HAP-1 (cell line): ENCODE measurements at regions not wholly inside any gene's neighbourhood (a gene's known extent, or its start where the extent isn't known, plus 50 kb on each side); places are given as distances from the start of the nearest gene placed in this dataset.

Experiments used
- DNase-seq, 2 experiments: peaks; one replicate each; pipeline ENCODE4 v3.0.0-alpha.2; 2016 to 2020; ENCODE audit warnings: low spot score in 2 of 2
- H3K27me3 ChIP-seq: fragments of 250-450 bp; sonication (Bioruptor Pico); 2 replicates; pipeline ENCODE4 v1.5.1; 2020; ENCODE audit warnings: low read depth, mild to moderate bottlenecking, moderate library complexity
- H3K36me3 ChIP-seq: fragments of 250-450 bp; sonication (Bioruptor Pico); replicated peaks from 2 replicates; pipeline ENCODE4 v1.5.1; 2020; ENCODE audit warnings: mild to moderate bottlenecking
- H3K4me1 ChIP-seq: fragments of 250-450 bp; sonication (Bioruptor Pico); 2 replicates; pipeline ENCODE4 v1.5.1; 2020; ENCODE audit warnings: mild to moderate bottlenecking
- H3K4me3 ChIP-seq: fragments of 250-450 bp; sonication (Bioruptor Pico); 2 replicates; pipeline ENCODE4 v1.5.1; 2020; ENCODE audit warnings: mild to moderate bottlenecking, moderate library complexity
- H3K9me3 ChIP-seq: fragments of 250-450 bp; sonication (Bioruptor Pico); 2 replicates; pipeline ENCODE4 v1.5.1; 2020; ENCODE audit warnings: mild to moderate bottlenecking, moderate library complexity
- in situ Hi-C: fragments of 300-500 bp; cut with MboI; formaldehyde crosslinking; loops from 3 replicates; pipeline ENCODE4 v1.14.3; 2020; ENCODE audit warnings: low sequenced_read_pairs, inconsistent platforms, mixed read lengths

DNA sequence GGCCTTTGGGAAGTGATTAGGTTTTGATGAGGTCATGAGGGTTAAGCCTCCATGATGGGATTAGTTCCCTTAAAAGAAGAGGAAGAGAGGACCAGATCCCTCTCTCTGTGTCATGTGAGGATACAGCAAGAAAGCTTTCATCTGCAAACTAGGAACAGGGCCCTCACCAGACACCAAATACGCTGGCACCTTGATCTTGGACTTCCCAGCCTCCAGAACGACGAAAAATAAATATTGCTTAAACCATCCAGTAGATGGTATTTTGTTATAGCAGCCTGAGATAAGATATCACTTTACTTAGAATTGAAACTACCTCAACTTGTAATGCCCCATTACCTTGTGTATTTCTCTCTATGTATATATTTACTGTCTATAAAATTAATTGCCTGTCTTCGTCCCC is 65.4 kb upstream of the NNAT start:
- no peaks in the 10 kb centered on the region for H3K4me1 ChIP-seq
- H3K4me3 ChIP-seq = no peak overlapping the region
- peaks cover 9% of the 10 kb centered on the region; the same call in 1 of the 2 replicates for H3K9me3 ChIP-seq
- no peak for DNase-seq
- no peaks in the 10 kb centered on the region for H3K36me3 ChIP-seq
- in situ Hi-C loops = no loop called here
- 0 out of 2 replicates have a peak, but pooled peaks cover 3% of the 10 kb centered on the region for H3K27me3 ChIP-seq

DNA sequence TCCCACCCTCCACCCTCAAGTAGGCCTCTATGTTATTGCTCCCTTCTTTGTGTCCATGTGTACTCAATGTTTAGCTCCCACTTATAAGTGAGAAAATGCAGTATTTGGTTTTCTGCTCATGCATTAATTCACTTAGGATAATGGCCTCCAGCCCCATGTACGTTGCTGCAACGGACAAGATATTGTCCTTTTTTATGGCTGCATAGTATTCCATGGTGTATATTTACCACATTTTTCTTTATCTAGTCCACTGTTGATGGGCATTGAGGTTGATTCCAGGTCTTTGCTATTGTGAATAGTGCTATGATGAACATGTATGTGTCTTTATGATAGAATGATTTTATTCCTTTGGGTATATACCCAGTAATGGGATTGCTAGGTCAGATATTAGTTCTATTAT is 64.1 kb upstream of the NNAT start:
- Histone ChIP-seq H3K4me3 (no peak overlapping the region), H3K9me3 (peaks cover 9% of the 10 kb centered on the region; the same call in 1 of the 2 replicates), H3K4me1 (no peaks in the 10 kb centered on the region), H3K27me3 (0 out of 2 replicates have a peak, but pooled peaks cover 3% of the 10 kb centered on the region), H3K36me3 (no peaks in the 10 kb centered on the region)
- in situ Hi-C loops = no loop called here
- no peak for DNase-seq

DNA sequence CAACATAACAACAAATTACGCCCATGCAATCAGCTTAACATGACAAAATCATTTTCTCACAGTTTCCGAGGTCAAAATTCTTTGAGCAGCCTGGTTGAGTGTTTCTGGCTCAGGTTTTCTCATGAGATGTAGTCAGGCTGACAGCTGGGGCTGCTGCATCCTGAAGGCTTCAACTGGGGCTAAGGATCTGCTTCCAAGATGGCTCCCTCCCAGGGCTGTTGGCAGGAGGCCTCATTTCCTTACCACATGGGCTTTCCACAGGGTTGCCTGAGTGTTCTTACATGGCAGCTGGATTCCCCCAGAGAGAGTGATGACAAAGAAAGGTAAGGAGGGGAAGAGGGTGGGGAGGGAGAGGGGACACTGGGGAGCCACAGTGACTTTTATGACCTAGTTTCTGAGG is 63.1 kb upstream of the NNAT start:
- peaks cover 9% of the 10 kb centered on the region for H3K9me3 ChIP-seq
- in situ Hi-C loops = no loop called here
- no peak for DNase-seq

DNA sequence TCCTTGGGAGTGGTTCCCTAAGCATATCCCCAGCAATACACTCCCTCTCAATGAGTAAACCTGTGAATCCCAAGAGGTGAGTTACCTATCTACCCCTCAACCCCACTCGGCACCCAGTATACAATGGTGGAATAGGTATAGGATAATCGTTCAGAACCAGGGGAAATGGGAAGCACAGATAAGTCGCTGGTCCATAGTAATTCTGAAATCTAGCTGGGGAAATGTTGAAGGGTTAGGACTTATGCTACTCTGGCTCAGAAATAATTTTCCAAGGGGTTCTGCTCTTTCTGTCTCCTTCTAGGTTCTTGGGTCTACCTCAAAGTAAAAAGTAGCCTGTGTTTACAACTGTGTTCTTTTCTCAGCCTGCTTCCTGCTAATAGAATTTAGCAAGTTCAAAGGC is 62.3 kb upstream of the NNAT start:
- DNase-seq = no peak
- Histone ChIP-seq H3K9me3 (peaks cover 9% of the 10 kb centered on the region), H3K4me3 (no peak overlapping the region), H3K27me3 (no peaks in the 10 kb centered on the region), H3K4me1 (peaks cover 4% of the 10 kb centered on the region), H3K36me3 (no peaks in the 10 kb centered on the region)
- in situ Hi-C loops = no loop called here

More for the DNA sequence above, 63.1 kb upstream of the NNAT start:
- Histone ChIP-seq H3K27me3 (0 out of 2 replicates have a peak, but pooled peaks cover under 1% of the 10 kb centered on the region), H3K36me3 (no peaks in the 10 kb centered on the region), H3K4me1 (peaks cover 4% of the 10 kb centered on the region), H3K4me3 (no peak overlapping the region)

DNA sequence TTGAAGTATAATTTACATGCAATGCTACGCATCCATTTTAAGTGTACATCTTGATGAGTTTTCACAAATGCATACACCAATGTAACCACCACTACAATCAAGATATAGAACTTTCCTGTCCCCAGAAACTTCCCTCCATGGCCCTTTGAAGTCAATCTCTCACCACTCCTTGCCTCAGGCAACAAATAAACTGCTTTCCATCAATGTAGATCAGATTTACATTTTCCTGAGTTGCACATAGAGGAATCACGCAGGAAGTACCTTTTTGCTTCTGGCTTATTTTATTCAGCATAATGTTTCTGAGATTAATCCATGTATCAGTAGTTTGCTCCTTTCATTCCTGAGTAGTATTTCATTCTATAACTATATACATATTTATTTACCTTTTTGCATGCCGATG is 59.6 kb upstream of the NNAT start:
- no peaks in the 10 kb centered on the region for H3K36me3 ChIP-seq
- peaks cover 4% of the 10 kb centered on the region for H3K4me1 ChIP-seq
- H3K4me3 ChIP-seq = no peak overlapping the region
- DNase-seq = peak; percentile 13 to 23
- no peaks in the 10 kb centered on the region for H3K27me3 ChIP-seq
- peaks cover 5% of the 10 kb centered on the region for H3K9me3 ChIP-seq
- in situ Hi-C loops = no loop called here

DNA sequence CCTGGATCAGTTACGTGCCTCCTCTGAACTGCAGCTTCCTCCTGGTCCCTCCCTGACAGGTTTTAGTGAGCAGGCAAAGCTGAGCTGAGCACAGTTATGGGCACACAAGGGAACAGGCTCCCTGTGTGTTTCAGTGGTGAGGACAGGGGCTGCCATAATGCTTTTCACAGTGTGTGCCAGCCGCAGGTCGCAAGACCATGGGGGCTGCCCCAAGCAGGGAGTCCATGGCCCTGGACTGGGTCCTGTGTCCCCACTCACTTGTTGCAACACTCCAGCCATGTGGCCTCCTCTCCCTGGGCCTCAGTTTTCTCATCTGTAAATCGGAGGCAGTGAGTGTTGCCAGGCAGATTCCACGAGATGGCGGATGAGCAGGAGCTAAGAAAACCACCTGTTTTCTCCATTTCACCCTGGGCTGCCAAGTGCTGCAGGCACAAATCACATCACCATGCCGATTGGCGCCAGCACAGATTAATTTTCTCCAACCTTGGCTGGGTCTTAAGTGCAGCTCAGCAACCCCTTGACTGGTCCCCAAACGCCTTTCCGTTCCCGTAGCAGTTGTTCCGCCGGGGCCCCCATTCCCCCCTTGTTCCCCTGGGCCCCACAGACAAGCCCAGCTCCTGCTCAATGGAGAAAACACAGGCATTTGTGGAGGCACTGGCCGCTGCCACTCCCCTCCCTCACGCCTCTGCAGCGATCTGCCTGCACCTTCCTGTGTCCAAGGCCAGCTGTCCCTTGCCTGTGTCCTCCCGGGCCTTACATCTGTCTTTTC is 57.1 kb upstream of the NNAT start:
- no peaks in the 10 kb centered on the region for H3K27me3 ChIP-seq
- no peaks in the 10 kb centered on the region; the same call in 1 of the 2 replicates for H3K9me3 ChIP-seq
- in situ Hi-C loops = no loop called here
- DNase-seq = no peak
- H3K4me1 ChIP-seq = peaks cover 4% of the 10 kb centered on the region
- no peak overlapping the region for H3K4me3 ChIP-seq
- H3K36me3 ChIP-seq = no peaks in the 10 kb centered on the region

DNA sequence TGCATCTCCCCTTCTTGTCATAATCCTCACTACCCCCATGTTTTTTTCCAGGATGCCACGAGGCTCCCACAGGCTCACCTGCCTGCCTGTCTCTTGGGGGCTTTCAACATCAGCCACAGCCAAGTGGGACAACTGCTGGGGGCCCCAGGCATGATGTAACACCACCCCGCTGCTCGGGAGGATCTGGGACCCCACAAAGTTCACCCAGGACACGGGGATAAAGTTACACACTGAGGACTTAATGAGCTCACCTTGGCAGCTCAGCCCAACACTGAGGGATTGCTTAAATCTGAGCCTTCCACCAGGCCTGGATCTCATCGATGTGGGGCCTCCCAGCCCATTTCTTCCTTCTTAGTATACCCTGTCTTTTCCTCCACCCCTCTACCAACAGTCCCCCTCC is 56.4 kb upstream of the NNAT start:
- Histone ChIP-seq H3K36me3 (no peaks in the 10 kb centered on the region), H3K9me3 (no peaks in the 10 kb centered on the region; the same call in 1 of the 2 replicates), H3K4me1 (peaks cover 4% of the 10 kb centered on the region), H3K4me3 (no peak overlapping the region), H3K27me3 (no peaks in the 10 kb centered on the region)
- in situ Hi-C loops = no loop called here
- no peak for DNase-seq
